HCT116 (cell line): ENCODE measurements at regions not wholly inside any gene's neighbourhood (a gene's known extent, or its start where the extent isn't known, plus 50 kb on each side); places are given as distances from the start of the nearest gene placed in this dataset.

Experiments
- ATAC-seq: fragments of 200-7000 bp; cut with Tn5 transposase; 2 replicates; pipeline ENCODE4 v1.9.1; 2020; ENCODE audit warnings: mild to moderate bottlenecking, moderate library complexity
- BruUV-seq: library from RNA; stranded (reverse); fragments of 400-500 nt; replicated peaks from 2 replicates; lab custom pipeline; 2021; lab: Mats Ljungman, UMichigan
- CTCF ChIA-PET: fragments of 300-600 bp; sonication (Branson Sonifier 250); formaldehyde crosslinking; loops from one replicate; lab custom pipeline; 2021; ENCODE audit warnings: antibody characterized with exemption; lab: Charles Lee
- POLR2A ChIA-PET: fragments of 300-600, 350-600 bp; sonication (Branson Sonifier 250); formaldehyde crosslinking; loops from one replicate; lab custom pipeline; 2021; ENCODE audit warnings: antibody characterized with exemption; lab: Charles Lee
- RAD21 ChIA-PET, 2 experiments: fragments of 300-600 bp; sonication (Branson Sonifier 250); formaldehyde crosslinking; loops; one replicate each; lab custom pipeline; 2023; ENCODE audit warnings: low total read pairs in 2 of 2; ENCODE audit not compliant: uncharacterized antibody in 2 of 2, unreplicated experiment in 2 of 2, low non-redundant PET in 1 of 2; lab: Charles Lee
- DNase-seq: peaks from one replicate; pipeline ENCODE4 v3.0.0-alpha.2; 2010; ENCODE audit warnings: low read depth, low spot score
- H2AFZ ChIP-seq: fragments of 200-600 bp; shearing (Covaris generic), sonication (generic); 2 replicates; pipeline ENCODE4 v1.6.1; 2017; ENCODE audit warnings: low read depth, mixed run types, mixed read lengths, antibody characterized with exemption, low read length; ENCODE audit not compliant: poor library complexity, severe bottlenecking
- H3K27ac ChIP-seq: 2 replicates; pipeline ENCODE4 v1.5.1; 2012; ENCODE audit warnings: low read depth, low read length
- H3K27me3 ChIP-seq: fragments of 200-600 bp; sonication (generic); 2 replicates; pipeline ENCODE4 v1.6.1; 2016; ENCODE audit warnings: mixed run types, low read length, mixed read lengths; ENCODE audit not compliant: insufficient read depth
- H3K36me3 ChIP-seq, 2 experiments: fragments of 200-500 bp in 1 of 2; fragments of 200-600 bp in 1 of 2; sonication (Bioruptor generic) in 1 of 2; sonication (generic) in 1 of 2; 2 replicates each; pipeline versions ENCODE4 v1.5.1 to v1.6.1; 2014 to 2016; ENCODE audit warnings: low read length in 2 of 2, inconsistent platforms in 1 of 2, mixed read lengths in 1 of 2, mixed run types in 1 of 2; ENCODE audit not compliant: insufficient read depth in 2 of 2, control insufficient read depth in 1 of 2
- H3K4me1 ChIP-seq, 2 experiments: fragments of 200-600 bp in 1 of 2; sonication (generic) in 1 of 2; 2 replicates each; pipeline versions ENCODE4 v1.5.1 to v1.6.1; 2012 to 2017; ENCODE audit warnings: low read length in 2 of 2, inconsistent platforms in 1 of 2, mild to moderate bottlenecking in 1 of 2, mixed read lengths in 1 of 2, mixed run types in 1 of 2, moderate library complexity in 1 of 2; ENCODE audit not compliant: insufficient read depth in 2 of 2, control insufficient read depth in 1 of 2
- H3K4me2 ChIP-seq: fragments of 200-600 bp; sonication (generic); 2 replicates; pipeline ENCODE4 v1.6.1; 2017; ENCODE audit warnings: mixed run types, low read length, mixed read lengths
- H3K4me3 ChIP-seq, 2 experiments: fragments of 200-600 bp in 1 of 2; sonication (generic) in 1 of 2; replicated peaks in 1 of 2; 2 replicates each; pipeline ENCODE4 v1.5.1; 2011 to 2016; ENCODE audit warnings: low read length in 2 of 2, control low read depth in 1 of 2, low read depth in 1 of 2, mild to moderate bottlenecking in 1 of 2, mixed read lengths in 1 of 2, mixed run types in 1 of 2
- H3K79me2 ChIP-seq: fragments of 200-600 bp; sonication (generic); 2 replicates; pipeline ENCODE4 v1.6.1; 2017; ENCODE audit warnings: mild to moderate bottlenecking, mixed run types, low read length, moderate library complexity, mixed read lengths; ENCODE audit not compliant: insufficient read depth
- H3K9ac ChIP-seq: fragments of 200-600 bp; sonication (generic); 2 replicates; pipeline ENCODE4 v1.6.1; 2016; ENCODE audit warnings: low read length, mixed read lengths
- H3K9me2 ChIP-seq: fragments of 200-600 bp; sonication (generic), shearing (Covaris generic); 2 replicates; pipeline ENCODE4 v1.6.1; 2017; ENCODE audit warnings: mixed run types, mild to moderate bottlenecking, moderate library complexity; ENCODE audit not compliant: insufficient read depth
- H3K9me3 ChIP-seq, 2 experiments: fragments of 200-500 bp in 1 of 2; fragments of 200-600 bp in 1 of 2; sonication (Bioruptor generic) in 1 of 2; sonication (generic) in 1 of 2; 2 replicates each; pipeline ENCODE4 v1.6.1; 2014 to 2017; ENCODE audit warnings: low read length in 2 of 2, mixed read lengths in 2 of 2, inconsistent platforms in 1 of 2, low read depth in 1 of 2, mild to moderate bottlenecking in 1 of 2, mixed run types in 1 of 2, moderate library complexity in 1 of 2; ENCODE audit not compliant: control insufficient read depth in 1 of 2, insufficient read depth in 1 of 2
- H4K20me1 ChIP-seq: fragments of 200-600 bp; sonication (generic), shearing (Covaris generic); 2 replicates; pipeline ENCODE4 v1.6.1; 2017; ENCODE audit warnings: mixed run types, mild to moderate bottlenecking, moderate library complexity; ENCODE audit not compliant: insufficient read depth
- CBX3 ChIP-seq: IDR thresholded peaks from 2 replicates; pipeline ENCODE4 v1.6.1; 2012; ENCODE audit warnings: low read depth
- EZH2 ChIP-seq: fragments of 200-600 bp; sonication (generic); IDR thresholded peaks from 2 replicates; pipeline ENCODE4 v1.6.1; 2017; ENCODE audit warnings: antibody characterized with exemption, mixed run types
- EZH2phosphoT487 ChIP-seq: fragments of 200-600 bp; IDR thresholded peaks from 2 replicates; pipeline ENCODE4 v1.6.1; 2018; ENCODE audit warnings: antibody characterized with exemption, borderline replicate concordance
- FOSL1 ChIP-seq: IDR thresholded peaks from 2 replicates; pipeline ENCODE4 v1.6.1; 2012; ENCODE audit warnings: low read depth
- JUND ChIP-seq: IDR thresholded peaks from 2 replicates; pipeline ENCODE4 v1.6.1; 2012
- POLR2A ChIP-seq: IDR thresholded peaks from 2 replicates; pipeline ENCODE4 v1.7.0; 2011; ENCODE audit warnings: borderline replicate concordance; ENCODE audit not compliant: insufficient read depth, insufficient read length; ENCODE audit errors: extremely low read depth
- REST ChIP-seq: IDR thresholded peaks from 2 replicates; pipeline ENCODE4 v1.6.1; 2012; ENCODE audit warnings: low read depth
- SP1 ChIP-seq: IDR thresholded peaks from 2 replicates; pipeline ENCODE4 v1.6.1; 2012; ENCODE audit warnings: low read depth
- ZBTB33 ChIP-seq: IDR thresholded peaks from 2 replicates; pipeline ENCODE4 v1.6.1; 2011; ENCODE audit warnings: mild to moderate bottlenecking, low read length, moderate library complexity; ENCODE audit not compliant: insufficient replicate concordance; ENCODE audit errors: extremely low read depth
- intact Hi-C: fragments of 100-400 bp; cut with micrococcal nuclease; formaldehyde crosslinking; loops from 2 replicates; pipeline ENCODE4 v1.10.0; 2022
- TF ChIP-seq, protein P1 (sequence below): IDR thresholded peaks from 2 replicates; pipeline ENCODE4 v1.6.1; 2012

- no peaks in the 10 kb centered on the region for H3K4me1 ChIP-seq
- H3K9me2 ChIP-seq = no peaks in the 10 kb centered on the region
- no peaks in the 10 kb centered on the region for H3K79me2 ChIP-seq
- POLR2A ChIA-PET = no interaction called here
- H3K27ac ChIP-seq = no peak overlapping the region
- DNase-seq = no peak
- H2AFZ ChIP-seq = no peak overlapping the region
- no TSS peak for BruUV-seq
- CTCF ChIA-PET = no interaction called here
- TF ChIP-seq SP1 = no peak
- no peak for TF ChIP-seq EZH2
- ATAC-seq = no peak
- H3K27me3 ChIP-seq = no peaks in the 10 kb centered on the region
- H4K20me1 ChIP-seq = no peaks in the 10 kb centered on the region
- no peak overlapping the region for H3K4me2 ChIP-seq
- peaks cover 0 to 15% of the 10 kb centered on the region in 2 experiments; a peak in 2 of 4 replicates for H3K9me3 ChIP-seq
- intact Hi-C loops = no loop called here
- RAD21 ChIA-PET = no interaction called here
- no peak overlapping the region for H3K9ac ChIP-seq
- H3K36me3 ChIP-seq = no peaks in the 10 kb centered on the region
- H3K4me3 ChIP-seq = no peak overlapping the region
Measured at GRCh38 chr11:80048513-80048912, 607.7 kb upstream of the TENM4 start.

GRCh38 chr11:80041136-80042000 is 600.5 kb upstream of the TENM4 start:
- Histone ChIP-seq H3K4me3 (no peak overlapping the region), H3K9ac (no peak overlapping the region), H3K27me3 (no peaks in the 10 kb centered on the region), H3K4me1 (no peaks in the 10 kb centered on the region), H2AFZ (no peak overlapping the region), H4K20me1 (no peaks in the 10 kb centered on the region)
- ChIA-PET CTCF (no interaction called here), POLR2A (no interaction called here)
- ATAC-seq (no peak), DNase-seq (no peak)
- TF ChIP-seq EZH2phosphoT487 (no peak), JUND (no peak), ZBTB33 (no peak), REST (no peak), POLR2A (no peak), FOSL1 (no peak), CBX3 (no peak)
- TF ChIP-seq, protein P1, sequence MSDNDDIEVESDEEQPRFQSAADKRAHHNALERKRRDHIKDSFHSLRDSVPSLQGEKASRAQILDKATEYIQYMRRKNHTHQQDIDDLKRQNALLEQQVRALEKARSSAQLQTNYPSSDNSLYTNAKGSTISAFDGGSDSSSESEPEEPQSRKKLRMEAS = no peak
- TF ChIP-seq, all 23 proteins: peak for 0
- intact Hi-C loops = no loop called here
- Histone ChIP-seq H3K36me3 (no peaks in the 10 kb centered on the region), H3K79me2 (no peaks in the 10 kb centered on the region), H3K27ac (no peak overlapping the region), H3K9me2 (no peaks in the 10 kb centered on the region), H3K9me3 (peaks cover 0 to 27% of the 10 kb centered on the region in 2 experiments; a peak in 2 of 4 replicates), H3K4me2 (no peak overlapping the region)
- no TSS peak for BruUV-seq
- RAD21 ChIA-PET = no interaction called here
